Tibial nerve (tissue), 4 donors: ENCODE measurements at regions not wholly inside any gene's neighbourhood (a gene's known extent, or its start where the extent isn't known, plus 50 kb on each side); places are given as distances from the start of the nearest gene placed in this dataset.
A peak's percentile ranks its signal among the peaks of the same experiment; 100 is the strongest.

Experiments
- DNase-seq, 2 donors: peaks; one replicate each; pipeline ENCODE4 v3.0.0-alpha.2; 2019; ENCODE audit warnings: low spot score in 2 of 2
- H3K27ac ChIP-seq, 4 donors: fragments of 200-600 bp; sonication (generic) in 3 of 4; one replicate each; pipeline ENCODE4 v1.5.1; 2017 to 2019; ENCODE audit warnings: mild to moderate bottlenecking in 1 of 4
- H3K27me3 ChIP-seq, 2 donors: fragments of 200-600 bp; sonication (generic) in 1 of 2; one replicate each; pipeline versions ENCODE4 v1.5.1 to v1.6.0; 2017 to 2019
- H3K36me3 ChIP-seq, 3 donors: fragments of 200-600 bp; sonication (generic); one replicate each; pipeline ENCODE4 v1.5.1; 2018 to 2019
- H3K4me1 ChIP-seq, 4 donors: fragments of 200-600 bp; sonication (generic) in 3 of 4; one replicate each; pipeline ENCODE4 v1.5.1; 2017 to 2019
- H3K4me3 ChIP-seq, 4 donors: fragments of 200-600 bp; sonication (generic) in 3 of 4; one replicate each; pipeline ENCODE4 v1.5.1; 2017 to 2019; ENCODE audit warnings: mild to moderate bottlenecking in 1 of 4, moderate library complexity in 1 of 4
- H3K9me3 ChIP-seq, 4 donors: fragments of 200-600 bp; sonication (generic) in 3 of 4; one replicate each; pipeline ENCODE4 v1.5.1; 2017 to 2019
- EP300 ChIP-seq, 2 donors: sonication (generic); formaldehyde crosslinking; IDR thresholded peaks; one replicate each; pipeline ENCODE4 v1.6.1; 2017; ENCODE audit warnings: antibody characterized with exemption in 2 of 2, mild to moderate bottlenecking in 1 of 2
- POLR2A ChIP-seq, 2 donors: fragments of 450-650 bp; IDR thresholded peaks; one replicate each; pipeline ENCODE4 v1.6.1; 2017; ENCODE audit warnings: antibody characterized with exemption in 2 of 2, mild to moderate bottlenecking in 2 of 2, moderate library complexity in 2 of 2
- WGBS, 2 donors: methylation state at CpG; one replicate each; pipeline ENCODE4 v1.1.5; 2018; 5-methylcytosine and 5-hydroxymethylcytosine counted together
- TF ChIP-seq, protein P1 (sequence below), 5 experiments: fragments of 200-600 bp in 3 of 5; fragments of 450-650 bp in 2 of 5; sonication (generic) in 3 of 5; IDR thresholded peaks; one replicate each; pipeline ENCODE4 v1.5.1; 2016 to 2019; ENCODE audit warnings: antibody characterized with exemption in 5 of 5, mild to moderate bottlenecking in 3 of 5, moderate library complexity in 2 of 5

DNA sequence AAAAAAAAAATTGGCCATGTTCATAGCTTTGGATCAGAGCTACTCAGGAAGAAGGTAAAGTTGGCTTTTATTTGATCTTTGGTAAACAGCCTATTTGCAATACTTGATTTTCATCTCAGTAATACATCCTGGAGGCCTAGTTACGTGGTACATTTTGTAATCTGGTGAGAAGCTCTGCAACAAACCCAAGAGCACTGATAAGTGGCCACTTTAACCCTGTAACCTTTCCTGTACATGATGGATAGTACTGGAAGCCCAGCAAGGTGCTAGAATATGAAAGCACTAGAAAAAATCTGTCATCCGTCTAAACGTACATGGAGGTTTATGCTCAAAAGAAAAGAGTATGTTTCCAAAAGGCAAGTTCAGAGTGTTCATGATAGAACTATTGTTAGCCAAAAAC is 88.3 kb upstream of the BMP2K start:
- Histone ChIP-seq H3K4me1 (peaks cover 0 to 42% (median 3%) of the 10 kb centered on the region in 4 donors), H3K27ac (no peak overlapping the region), H3K27me3 (no peaks in the 10 kb centered on the region), H3K4me3 (no peak overlapping the region), H3K36me3 (no peaks in the 10 kb centered on the region), H3K9me3 (no peaks in the 10 kb centered on the region)
- 58 to 59% methylated on average over 3 of the region's 3 CpGs for WGBS, 2 donors
- DNase-seq = no peak
- no peak for TF ChIP-seq EP300 (IDR thresholded peaks at IDR 0.05)
- TF ChIP-seq POLR2A (IDR thresholded peaks at IDR 0.05) = no peak
- TF ChIP-seq, protein P1, sequence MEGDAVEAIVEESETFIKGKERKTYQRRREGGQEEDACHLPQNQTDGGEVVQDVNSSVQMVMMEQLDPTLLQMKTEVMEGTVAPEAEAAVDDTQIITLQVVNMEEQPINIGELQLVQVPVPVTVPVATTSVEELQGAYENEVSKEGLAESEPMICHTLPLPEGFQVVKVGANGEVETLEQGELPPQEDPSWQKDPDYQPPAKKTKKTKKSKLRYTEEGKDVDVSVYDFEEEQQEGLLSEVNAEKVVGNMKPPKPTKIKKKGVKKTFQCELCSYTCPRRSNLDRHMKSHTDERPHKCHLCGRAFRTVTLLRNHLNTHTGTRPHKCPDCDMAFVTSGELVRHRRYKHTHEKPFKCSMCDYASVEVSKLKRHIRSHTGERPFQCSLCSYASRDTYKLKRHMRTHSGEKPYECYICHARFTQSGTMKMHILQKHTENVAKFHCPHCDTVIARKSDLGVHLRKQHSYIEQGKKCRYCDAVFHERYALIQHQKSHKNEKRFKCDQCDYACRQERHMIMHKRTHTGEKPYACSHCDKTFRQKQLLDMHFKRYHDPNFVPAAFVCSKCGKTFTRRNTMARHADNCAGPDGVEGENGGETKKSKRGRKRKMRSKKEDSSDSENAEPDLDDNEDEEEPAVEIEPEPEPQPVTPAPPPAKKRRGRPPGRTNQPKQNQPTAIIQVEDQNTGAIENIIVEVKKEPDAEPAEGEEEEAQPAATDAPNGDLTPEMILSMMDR (IDR thresholded peaks at IDR 0.05) = no peak

DNA sequence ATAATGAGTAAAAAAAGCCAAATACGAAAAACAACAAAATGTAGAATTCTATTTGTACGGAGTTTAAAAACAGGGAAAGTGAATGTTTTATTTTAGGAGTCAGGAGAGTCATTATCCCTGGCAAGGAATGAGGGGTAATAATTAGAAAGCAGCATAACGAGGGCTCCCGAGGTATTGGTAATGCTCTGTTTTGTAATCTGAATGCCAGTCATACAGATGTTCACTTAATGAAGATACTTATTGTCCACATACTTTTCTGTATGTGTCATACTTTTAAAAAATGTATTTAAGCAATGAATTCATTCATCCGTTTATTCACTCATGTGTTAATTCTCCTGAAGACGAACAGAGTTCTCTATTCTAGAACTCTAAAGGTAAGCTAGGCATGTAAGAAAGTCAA is 87.8 kb upstream of the BMP2K start:
- Histone ChIP-seq H3K27me3 (no peaks in the 10 kb centered on the region), H3K4me3 (no peak overlapping the region), H3K27ac (no peak overlapping the region), H3K9me3 (no peaks in the 10 kb centered on the region), H3K36me3 (no peaks in the 10 kb centered on the region), H3K4me1 (peaks cover 0 to 45% (median 3%) of the 10 kb centered on the region in 4 donors)
- WGBS, 2 donors = 33 to 52% methylated on average over 6 of the region's 6 CpGs
- TF ChIP-seq POLR2A (IDR thresholded peaks at IDR 0.05) = no peak
- TF ChIP-seq EP300 (IDR thresholded peaks at IDR 0.05) = no peak
- TF ChIP-seq, protein P1 (IDR thresholded peaks at IDR 0.05) = no peak
- DNase-seq = no peak

DNA sequence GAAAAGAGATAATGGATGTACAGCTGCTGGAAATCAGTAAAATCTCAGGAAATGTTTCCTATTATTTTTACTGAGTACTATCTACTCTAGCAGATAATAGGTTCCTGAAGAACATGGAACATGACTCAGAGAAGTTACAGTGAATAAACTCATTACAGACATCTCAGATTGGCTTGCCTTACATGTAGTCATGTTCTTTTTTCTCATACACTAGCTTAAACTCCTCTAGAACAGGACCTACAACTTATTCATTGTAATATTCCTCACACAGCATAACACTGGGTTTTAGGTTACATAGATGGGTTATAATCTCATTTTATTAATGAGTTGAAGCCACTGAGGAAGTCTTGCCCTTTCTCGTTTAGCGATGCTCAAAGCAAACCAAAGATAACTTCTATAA is 86.9 kb upstream of the BMP2K start:
- TF ChIP-seq POLR2A (IDR thresholded peaks at IDR 0.05) (no peak), EP300 (IDR thresholded peaks at IDR 0.05) (no peak)
- TF ChIP-seq, protein P1 (IDR thresholded peaks at IDR 0.05) = no peak

DNA sequence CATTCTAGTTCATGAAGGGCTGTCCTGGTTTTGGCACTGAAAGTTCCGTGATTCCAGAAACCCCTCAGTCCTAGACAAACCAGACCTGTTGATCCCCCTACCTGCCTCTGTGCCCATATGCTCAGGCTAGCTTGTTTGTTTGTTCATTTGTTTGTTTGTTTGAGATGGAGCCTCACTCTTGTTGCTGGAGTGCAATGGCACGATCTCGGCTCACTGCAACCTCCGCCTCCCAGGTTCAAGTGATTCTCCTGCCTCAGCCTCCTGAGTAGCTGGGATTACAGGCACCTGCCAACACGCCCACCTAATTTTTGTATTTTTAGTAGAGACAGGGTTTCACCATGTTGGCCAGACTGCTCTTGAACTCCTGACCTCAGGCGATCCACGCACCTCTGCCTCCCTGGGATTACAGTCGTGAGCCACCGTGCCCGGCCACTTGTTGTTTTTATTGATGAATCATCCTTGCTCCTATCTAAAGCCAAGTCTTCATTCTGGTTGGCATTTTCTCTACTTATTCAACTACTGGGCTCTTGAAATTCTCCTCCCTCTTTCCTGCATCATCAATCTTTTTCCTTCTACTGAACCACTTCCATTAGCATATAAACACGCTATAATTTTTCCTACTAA is 86.3 kb upstream of the BMP2K start:
- 89% methylated on average over 11 of the region's 11 CpGs for WGBS, 2 donors
- TF ChIP-seq EP300 (IDR thresholded peaks at IDR 0.05) = no peak
- no peak for TF ChIP-seq POLR2A (IDR thresholded peaks at IDR 0.05)
- TF ChIP-seq, protein P1 (IDR thresholded peaks at IDR 0.05) = no peak
- Histone ChIP-seq H3K36me3 (no peaks in the 10 kb centered on the region), H3K27ac (no peak overlapping the region), H3K9me3 (no peaks in the 10 kb centered on the region), H3K27me3 (no peaks in the 10 kb centered on the region), H3K4me3 (no peak overlapping the region), H3K4me1 (peaks cover 0 to 42% (median 0%) of the 10 kb centered on the region in 4 donors)
- DNase-seq = no peak

More for the DNA sequence above, 86.9 kb upstream of the BMP2K start:
- no peak overlapping the region for H3K27ac ChIP-seq
- WGBS, 2 donors = 96 to 98% methylated on average over 2 of the region's 2 CpGs
- H3K9me3 ChIP-seq = no peaks in the 10 kb centered on the region
- no peak for DNase-seq
- no peaks in the 10 kb centered on the region for H3K27me3 ChIP-seq
- H3K4me1 ChIP-seq = peaks cover 0 to 47% (median 2%) of the 10 kb centered on the region in 4 donors
- no peaks in the 10 kb centered on the region for H3K36me3 ChIP-seq
- no peak overlapping the region for H3K4me3 ChIP-seq

DNA sequence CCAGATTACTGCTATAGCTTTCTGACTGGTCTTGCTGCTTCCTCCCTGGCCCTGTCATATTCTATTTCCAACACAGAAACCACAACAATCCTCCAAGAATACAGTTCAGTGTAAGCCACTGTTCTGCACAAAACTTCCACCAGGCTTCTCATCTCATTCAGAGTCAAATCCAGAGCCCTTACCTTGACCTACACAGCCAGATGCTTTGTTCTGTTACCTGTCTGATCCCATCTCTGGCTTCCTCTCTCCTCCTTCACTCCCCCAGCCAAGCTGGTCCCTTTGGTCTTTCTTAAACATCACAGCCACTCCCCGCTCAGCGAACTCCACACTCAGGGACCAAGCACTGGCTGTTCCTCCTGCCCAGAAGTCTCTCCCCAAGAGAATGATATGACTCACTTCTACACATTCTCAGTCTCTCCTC is 84.8 kb upstream of the BMP2K start:
- WGBS, 2 donors = 80 to 83% methylated on average over 2 of the region's 2 CpGs
- H3K27me3 ChIP-seq = no peaks in the 10 kb centered on the region
- H3K9me3 ChIP-seq = no peaks in the 10 kb centered on the region
- no peak overlapping the region for H3K4me3 ChIP-seq
- H3K27ac ChIP-seq = peak overlapping the region in 1 of 4 donors; percentile 17
- TF ChIP-seq, protein P1 (IDR thresholded peaks at IDR 0.05) = no peak
- TF ChIP-seq EP300 (IDR thresholded peaks at IDR 0.05) (no peak), POLR2A (IDR thresholded peaks at IDR 0.05) (no peak)
- H3K4me1 ChIP-seq = peaks cover 0 to 41% (median 0%) of the 10 kb centered on the region in 4 donors
- no peaks in the 10 kb centered on the region for H3K36me3 ChIP-seq
- DNase-seq = no peak
